ENCODE measurements at regions not wholly inside any gene's neighbourhood (a gene's known extent, or its start where the extent isn't known, plus 50 kb on each side); places are given as distances from the start of the nearest gene placed in this dataset.

GRCh38 chr2:18124116-18124835 is 245.8 kb downstream of the KCNS3 start:
- no peak for TF ChIP-seq CTCF (IDR thresholded peaks at IDR 0.05)
- H3K9me3 ChIP-seq: no peaks in the 10 kb centered on the region
- H3K27ac ChIP-seq: no peak overlapping the region
- intact Hi-C loops (cut with DNase I): no loop called here
- peaks cover 0 to 19% of the 10 kb centered on the region in 2 donors for H3K4me1 ChIP-seq
- no peaks in the 10 kb centered on the region for H3K36me3 ChIP-seq
- no peak for DNase-seq (ENCODE audit: low spot score in 2 of 2)
- H3K4me3 ChIP-seq: no peak overlapping the region
- H3K27me3 ChIP-seq: no peaks in the 10 kb centered on the region

- no peak overlapping the region for H3K4me3 ChIP-seq
- no peaks in the 10 kb centered on the region for H3K27me3 ChIP-seq
- no peak for DNase-seq (ENCODE audit: low spot score in 2 of 2)
- no peak for TF ChIP-seq CTCF (IDR thresholded peaks at IDR 0.05)
- H3K36me3 ChIP-seq: no peaks in the 10 kb centered on the region
- H3K27ac ChIP-seq: no peak overlapping the region
- peaks cover 0 to 23% of the 10 kb centered on the region in 2 donors for H3K4me1 ChIP-seq
- no peaks in the 10 kb centered on the region for H3K9me3 ChIP-seq
- intact Hi-C loops (cut with DNase I): no loop called here
These were observed 245.1 kb downstream of the KCNS3 start for GRCh38 chr2:18123577-18123976.

GRCh38 chr2:18123211-18123570 is 244.7 kb downstream of the KCNS3 start:
- Histone ChIP-seq H3K4me3 (no peak overlapping the region), H3K4me1 (peaks cover 0 to 26% of the 10 kb centered on the region in 2 donors), H3K36me3 (no peaks in the 10 kb centered on the region), H3K9me3 (no peaks in the 10 kb centered on the region), H3K27me3 (no peaks in the 10 kb centered on the region), H3K27ac (no peak overlapping the region)
- no peak for TF ChIP-seq CTCF (IDR thresholded peaks at IDR 0.05)
- no peak for DNase-seq (ENCODE audit: low spot score in 2 of 2)
- intact Hi-C loops (cut with DNase I): no loop called here

GRCh38 chr2:18122544-18123210 is 244.2 kb downstream of the KCNS3 start:
- Histone ChIP-seq H3K4me3 (no peak overlapping the region), H3K4me1 (peaks cover 0 to 26% of the 10 kb centered on the region in 2 donors), H3K27ac (no peak overlapping the region), H3K9me3 (no peaks in the 10 kb centered on the region), H3K27me3 (no peaks in the 10 kb centered on the region), H3K36me3 (no peaks in the 10 kb centered on the region)
- intact Hi-C loops (cut with DNase I): no loop called here
- TF ChIP-seq CTCF (IDR thresholded peaks at IDR 0.05): no peak
- no peak for DNase-seq (ENCODE audit: low spot score in 2 of 2)

GRCh38 chr2:18119883-18120282 is 241.4 kb downstream of the KCNS3 start:
- no peak for TF ChIP-seq CTCF (IDR thresholded peaks at IDR 0.05)
- Histone ChIP-seq H3K27ac (peak overlapping the region in 1 of 2 donors; percentile 15), H3K4me3 (no peak overlapping the region), H3K4me1 (peaks cover 0 to 26% of the 10 kb centered on the region in 2 donors), H3K9me3 (no peaks in the 10 kb centered on the region), H3K36me3 (no peaks in the 10 kb centered on the region), H3K27me3 (no peaks in the 10 kb centered on the region)
- intact Hi-C loops (cut with DNase I): no loop called here
- DNase-seq (ENCODE audit: low spot score in 2 of 2): peak in 1 of 2 donors; percentile 73
